22Rv1 (cell line): ENCODE measurements at regions not wholly inside any gene's neighbourhood (a gene's known extent, or its start where the extent isn't known, plus 50 kb on each side); places are given as distances from the start of the nearest gene placed in this dataset.
"Not testable (repeated sequence)": the region's sequence is repeated elsewhere in the genome, so short reads cannot be mapped to it uniquely, and the experiment has no call there.

Experiments used
- CTCF ChIP-seq: fragments of 450-650 bp; IDR thresholded peaks from 2 replicates; pipeline ENCODE4 v1.5.1; 2017; ENCODE audit warnings: mild to moderate bottlenecking
- ZFX ChIP-seq: fragments of 450-650 bp; IDR thresholded peaks from 2 replicates; pipeline ENCODE4 v1.6.1; 2017; ENCODE audit warnings: antibody characterized with exemption, borderline replicate concordance

- not testable (repeated sequence) for TF ChIP-seq CTCF, ZFX
Measured at GRCh38 chr7:36539-36938, 155.8 kb upstream of the FAM20C start.
